IPS-20b (cell line): ENCODE measurements at regions not wholly inside any gene's neighbourhood (a gene's known extent, or its start where the extent isn't known, plus 50 kb on each side); places are given as distances from the start of the nearest gene placed in this dataset.

Experiments used
- H3K27ac ChIP-seq: one replicate; pipeline ENCODE4 v1.5.1; 2013; ENCODE audit warnings: low read length
- H3K27me3 ChIP-seq: 2 replicates; pipeline ENCODE4 v1.6.1; 2013; ENCODE audit warnings: mild to moderate bottlenecking, low read length, inconsistent platforms; ENCODE audit not compliant: insufficient read depth
- H3K36me3 ChIP-seq: 2 replicates; pipeline ENCODE4 v1.6.1; 2013; ENCODE audit warnings: low read depth, mild to moderate bottlenecking, inconsistent platforms, low read length, moderate library complexity; ENCODE audit not compliant: insufficient read depth
- H3K4me1 ChIP-seq: 2 replicates; pipeline ENCODE4 v1.6.1; 2013; ENCODE audit warnings: mild to moderate bottlenecking, control low read depth, inconsistent platforms, low read length, moderate library complexity; ENCODE audit not compliant: insufficient read depth
- H3K4me3 ChIP-seq: 2 replicates; pipeline ENCODE4 v1.5.1; 2013; ENCODE audit warnings: mild to moderate bottlenecking, low read length, inconsistent platforms
- H3K9ac ChIP-seq: 2 replicates; pipeline ENCODE4 v1.6.1; 2013; ENCODE audit warnings: low read depth, mild to moderate bottlenecking, inconsistent platforms, low read length, moderate library complexity
- H3K9me3 ChIP-seq: 2 replicates; pipeline ENCODE4 v1.6.1; 2013; ENCODE audit warnings: mild to moderate bottlenecking, low read depth, low read length, inconsistent platforms; ENCODE audit not compliant: insufficient read depth

DNA sequence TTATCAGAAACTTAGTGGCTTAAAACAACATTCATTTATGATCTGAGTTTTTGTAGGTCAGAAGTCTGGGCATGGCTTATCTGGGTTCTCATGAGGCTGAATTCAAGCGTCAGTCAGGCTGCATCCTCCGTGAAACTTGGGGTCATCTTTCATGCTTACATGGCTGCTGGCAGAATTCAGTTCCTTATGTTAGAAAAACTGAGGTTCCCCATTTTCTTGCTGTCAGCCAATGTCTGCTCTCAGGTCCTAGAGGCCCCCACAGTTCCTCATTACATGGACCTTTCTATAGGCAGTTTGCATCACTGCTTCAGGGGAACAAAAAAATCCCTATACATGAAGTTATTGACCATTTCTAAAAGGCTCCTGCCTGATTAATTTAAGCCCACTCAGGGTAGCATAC is 83.8 kb upstream of the NMUR2 start:
- Histone ChIP-seq H3K27ac (no peak overlapping the region), H3K36me3 (no peaks in the 10 kb centered on the region), H3K9me3 (no peaks in the 10 kb centered on the region), H3K4me1 (no peaks in the 10 kb centered on the region), H3K9ac (no peak overlapping the region), H3K27me3 (no peaks in the 10 kb centered on the region), H3K4me3 (no peak overlapping the region)

DNA sequence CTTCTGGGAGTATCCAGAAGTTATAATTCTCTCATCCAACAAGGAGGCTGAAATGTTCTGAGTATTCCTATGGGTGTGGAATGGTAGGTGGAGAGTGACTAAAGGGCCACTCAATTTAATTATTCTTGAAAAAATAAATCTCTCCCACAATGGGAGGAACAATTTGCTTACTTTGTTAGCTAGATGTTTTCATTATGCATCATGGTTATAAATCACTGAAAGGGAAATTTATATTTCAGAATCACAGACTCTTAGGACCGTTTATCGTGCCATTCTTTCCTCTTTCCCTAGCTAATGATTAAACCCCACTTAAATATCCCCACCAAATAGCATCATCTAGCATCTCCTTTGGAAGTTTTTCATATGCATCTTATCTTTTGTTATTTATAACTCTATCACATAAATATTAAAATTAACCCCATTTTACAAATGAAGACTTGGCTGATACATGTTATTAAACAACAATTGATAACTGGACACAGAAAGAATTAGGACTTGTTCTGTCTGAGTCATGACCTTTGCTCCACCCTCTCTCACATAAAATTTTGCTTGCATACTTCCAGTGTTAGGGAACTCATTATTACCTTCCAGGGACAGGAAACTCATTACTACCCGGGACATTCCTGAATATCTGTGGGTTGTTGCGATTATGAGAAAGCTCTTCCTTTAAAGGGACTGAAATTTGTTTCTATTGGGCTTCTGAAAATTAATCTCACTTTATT is 94.9 kb upstream of the NMUR2 start:
- H3K4me3 ChIP-seq = no peak overlapping the region
- H3K27me3 ChIP-seq = no peaks in the 10 kb centered on the region
- no peaks in the 10 kb centered on the region for H3K9me3 ChIP-seq
- H3K36me3 ChIP-seq = no peaks in the 10 kb centered on the region
- H3K9ac ChIP-seq = no peak overlapping the region
- no peak overlapping the region for H3K27ac ChIP-seq
- no peaks in the 10 kb centered on the region for H3K4me1 ChIP-seq

DNA sequence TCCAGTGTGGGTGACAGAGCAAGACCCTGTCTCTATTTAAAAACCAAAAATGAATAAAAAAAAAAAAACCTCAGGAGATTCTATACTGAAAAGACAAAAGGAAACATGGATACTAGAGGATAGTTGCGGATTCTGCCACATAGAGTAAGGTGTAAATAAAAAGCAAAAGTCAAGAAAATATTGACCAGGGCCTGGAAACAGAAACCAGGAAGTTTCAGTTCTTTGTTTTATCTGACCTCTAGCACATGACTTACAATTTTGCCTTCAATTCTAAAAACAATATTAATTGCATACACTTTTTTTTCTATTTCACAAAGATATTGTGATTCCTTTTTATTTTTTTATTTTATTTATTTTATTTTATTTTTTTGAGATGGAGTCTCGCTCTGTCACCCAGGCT is 96.2 kb upstream of the NMUR2 start:
- no peak overlapping the region for H3K9ac ChIP-seq
- H3K9me3 ChIP-seq = no peaks in the 10 kb centered on the region

DNA sequence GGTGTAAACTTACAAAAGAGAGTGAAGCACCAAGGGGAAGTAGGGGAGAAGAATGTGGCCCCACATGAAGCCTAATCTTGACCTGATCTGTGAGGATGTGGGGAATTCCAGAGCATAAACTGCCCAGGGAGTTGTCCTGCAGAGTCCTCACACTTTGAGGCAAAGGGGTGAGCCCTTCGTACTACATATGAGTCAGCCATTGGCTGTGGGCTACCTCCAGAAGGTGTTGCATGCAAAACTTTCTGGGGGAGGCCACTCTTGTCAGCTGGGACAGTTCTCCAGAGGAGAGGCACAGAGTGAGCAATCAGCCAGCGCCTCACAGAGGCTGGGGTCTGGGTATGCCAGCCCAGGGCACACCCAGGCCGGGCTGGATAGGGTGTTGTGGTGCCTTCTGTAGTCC is 98.1 kb upstream of the NMUR2 start:
- no peaks in the 10 kb centered on the region for H3K4me1 ChIP-seq
- H3K27ac ChIP-seq = no peak overlapping the region

More for the DNA sequence above, 96.2 kb upstream of the NMUR2 start:
- no peaks in the 10 kb centered on the region for H3K4me1 ChIP-seq
- H3K27ac ChIP-seq = no peak overlapping the region
- H3K36me3 ChIP-seq = no peaks in the 10 kb centered on the region
- no peak overlapping the region for H3K4me3 ChIP-seq
- H3K27me3 ChIP-seq = no peaks in the 10 kb centered on the region

DNA sequence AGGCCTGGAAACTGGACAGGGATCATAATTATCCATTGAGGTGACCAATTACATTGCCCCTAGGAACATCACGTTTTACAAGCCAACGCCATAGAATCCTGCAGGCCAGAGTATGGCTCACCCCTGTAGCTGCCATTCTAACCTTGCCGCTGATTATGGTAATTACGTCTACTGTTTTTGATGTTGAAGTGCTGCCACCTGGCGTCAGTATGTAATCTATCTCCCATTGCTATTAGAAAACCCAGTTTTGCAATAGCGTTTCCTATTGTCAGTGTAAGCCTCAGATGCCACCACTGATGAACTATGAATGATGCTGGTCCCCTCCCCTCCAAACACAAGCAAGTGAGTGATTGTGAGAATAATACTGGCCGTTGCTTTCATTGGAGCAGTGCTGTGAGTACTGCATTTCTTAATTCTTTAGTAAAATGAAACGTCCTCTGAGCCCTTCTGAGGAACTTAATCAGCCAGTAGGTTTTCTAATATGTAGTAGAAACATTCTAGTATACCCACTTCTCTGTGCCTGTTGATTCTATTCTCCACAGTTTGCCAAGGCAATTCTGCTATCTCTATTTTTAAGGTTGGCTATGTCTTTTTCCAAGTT is 100.5 kb upstream of the NMUR2 start:
- Histone ChIP-seq H3K27ac (no peak overlapping the region), H3K9me3 (no peaks in the 10 kb centered on the region), H3K27me3 (peaks cover 11% of the 10 kb centered on the region; the same call in 1 of the 2 replicates), H3K9ac (no peak overlapping the region), H3K4me1 (no peaks in the 10 kb centered on the region), H3K4me3 (no peak overlapping the region), H3K36me3 (no peaks in the 10 kb centered on the region)

More for the DNA sequence above, 98.1 kb upstream of the NMUR2 start:
- Histone ChIP-seq H3K9ac (no peak overlapping the region), H3K4me3 (no peak overlapping the region), H3K36me3 (no peaks in the 10 kb centered on the region), H3K27me3 (no peaks in the 10 kb centered on the region), H3K9me3 (no peaks in the 10 kb centered on the region)

DNA sequence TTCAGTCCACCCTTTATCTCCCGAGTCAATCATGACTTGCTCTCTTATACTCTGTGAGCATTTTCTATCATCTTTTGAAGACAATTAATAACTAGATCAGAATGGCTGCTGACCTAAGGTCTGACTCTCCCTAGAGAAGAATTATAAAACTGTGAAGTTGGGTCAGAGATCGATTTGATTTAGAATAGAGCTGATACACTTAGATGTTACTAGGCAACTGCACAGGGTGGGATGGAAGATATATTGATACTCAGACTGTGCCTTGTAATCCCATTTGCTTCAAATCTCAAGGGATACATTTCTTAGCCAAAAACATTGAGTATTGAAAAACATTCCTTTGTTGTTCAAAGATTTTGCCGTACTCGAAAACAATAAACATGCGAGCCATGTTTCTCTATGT is 106.0 kb upstream of the NMUR2 start:
- peaks cover 11% of the 10 kb centered on the region; the same call in 1 of the 2 replicates for H3K27me3 ChIP-seq
- no peaks in the 10 kb centered on the region for H3K9me3 ChIP-seq
- no peak overlapping the region for H3K27ac ChIP-seq
- no peak overlapping the region for H3K4me3 ChIP-seq
- no peaks in the 10 kb centered on the region for H3K36me3 ChIP-seq
- peaks cover 10% of the 10 kb centered on the region; the same call in 1 of the 2 replicates for H3K4me1 ChIP-seq
- H3K9ac ChIP-seq = no peak overlapping the region

DNA sequence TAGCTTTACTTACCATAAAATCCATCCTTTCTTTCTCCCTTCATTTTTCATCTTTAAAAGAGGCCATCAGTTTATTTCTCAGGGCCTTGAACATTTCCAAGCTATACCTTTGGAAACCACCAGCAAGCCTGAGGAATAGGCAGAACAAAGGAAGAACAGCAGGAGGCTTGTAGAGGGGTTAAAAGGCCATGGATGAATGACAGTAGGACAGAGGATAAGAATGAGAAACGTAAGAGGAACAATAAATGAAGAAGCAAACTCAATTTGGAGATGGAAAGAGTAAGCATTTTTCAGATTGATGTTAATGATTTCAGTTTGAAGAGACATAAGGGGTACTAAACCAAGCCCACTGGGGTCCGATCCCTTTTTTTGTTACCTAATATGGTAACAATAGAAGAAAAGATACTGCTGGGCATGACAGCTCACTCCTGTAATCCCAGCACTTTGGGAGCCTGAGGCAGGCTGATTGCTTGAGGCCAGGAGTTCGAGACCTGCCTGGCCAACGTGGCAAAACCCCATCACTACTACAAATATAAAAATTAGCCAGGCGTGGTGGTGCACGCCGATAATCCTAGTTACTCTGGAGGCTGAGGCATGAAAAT is 106.6 kb upstream of the NMUR2 start:
- Histone ChIP-seq H3K9me3 (no peaks in the 10 kb centered on the region), H3K27ac (no peak overlapping the region), H3K27me3 (peaks cover 11% of the 10 kb centered on the region; the same call in 1 of the 2 replicates), H3K36me3 (no peaks in the 10 kb centered on the region), H3K4me1 (peaks cover 10% of the 10 kb centered on the region; the same call in 1 of the 2 replicates), H3K4me3 (no peak overlapping the region), H3K9ac (no peak overlapping the region)

DNA sequence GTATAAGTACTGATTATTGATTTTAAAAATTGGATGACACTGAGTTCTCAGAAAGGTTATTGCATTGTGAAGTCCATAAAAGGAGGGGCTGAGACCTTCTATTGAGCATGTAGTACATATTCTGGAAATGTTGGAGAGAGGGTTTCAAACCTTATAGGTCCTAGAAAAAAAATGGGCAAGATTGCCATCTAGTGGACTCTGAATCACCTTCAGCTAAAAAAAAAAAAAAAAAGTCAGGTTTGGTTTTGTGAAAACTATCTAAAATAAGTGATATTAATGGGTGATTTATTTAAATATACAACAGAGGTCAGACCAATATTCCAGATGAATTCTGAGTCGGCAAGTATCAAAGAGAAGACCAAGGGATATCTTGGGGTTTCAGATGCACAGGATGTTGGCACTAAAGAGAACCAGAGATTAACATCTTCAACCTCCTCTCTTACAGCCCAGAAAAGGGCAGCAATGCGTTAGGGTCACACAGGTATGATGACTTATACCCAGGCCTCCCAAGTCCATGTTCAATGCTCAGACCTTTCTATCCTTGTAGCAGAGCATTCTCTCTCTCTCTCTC is 109.8 kb upstream of the NMUR2 start:
- no peaks in the 10 kb centered on the region for H3K9me3 ChIP-seq
- H3K9ac ChIP-seq = no peak overlapping the region
- no peak overlapping the region for H3K27ac ChIP-seq

DNA sequence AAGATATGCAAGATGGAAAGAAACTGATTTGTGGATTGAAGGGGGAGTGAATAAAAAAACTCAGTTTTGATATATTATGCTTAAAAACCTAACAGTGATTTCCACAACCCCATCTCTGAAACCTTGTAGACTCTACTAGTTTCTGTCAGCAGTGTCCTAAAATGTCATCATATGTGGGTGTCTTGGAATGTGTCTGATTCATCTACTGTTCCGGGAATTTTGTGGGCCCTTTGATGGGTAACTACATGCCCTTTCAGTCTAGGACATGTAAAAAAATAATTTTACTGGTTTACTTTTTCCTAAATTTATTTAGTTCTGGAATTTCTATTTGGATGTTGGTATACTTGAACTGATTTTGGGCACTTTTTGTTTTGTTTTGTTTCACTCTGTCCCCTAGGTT is 118.9 kb upstream of the NMUR2 start:
- Histone ChIP-seq H3K4me3 (no peak overlapping the region), H3K9me3 (no peaks in the 10 kb centered on the region), H3K9ac (no peak overlapping the region), H3K4me1 (peaks cover under 1% of the 10 kb centered on the region; the same call in 1 of the 2 replicates), H3K27ac (no peak overlapping the region), H3K36me3 (no peaks in the 10 kb centered on the region), H3K27me3 (no peaks in the 10 kb centered on the region)

More for the DNA sequence above, 109.8 kb upstream of the NMUR2 start:
- Histone ChIP-seq H3K36me3 (no peaks in the 10 kb centered on the region), H3K4me1 (peaks cover 10% of the 10 kb centered on the region; the same call in 1 of the 2 replicates), H3K27me3 (peaks cover 3% of the 10 kb centered on the region; the same call in 1 of the 2 replicates), H3K4me3 (no peak overlapping the region)

DNA sequence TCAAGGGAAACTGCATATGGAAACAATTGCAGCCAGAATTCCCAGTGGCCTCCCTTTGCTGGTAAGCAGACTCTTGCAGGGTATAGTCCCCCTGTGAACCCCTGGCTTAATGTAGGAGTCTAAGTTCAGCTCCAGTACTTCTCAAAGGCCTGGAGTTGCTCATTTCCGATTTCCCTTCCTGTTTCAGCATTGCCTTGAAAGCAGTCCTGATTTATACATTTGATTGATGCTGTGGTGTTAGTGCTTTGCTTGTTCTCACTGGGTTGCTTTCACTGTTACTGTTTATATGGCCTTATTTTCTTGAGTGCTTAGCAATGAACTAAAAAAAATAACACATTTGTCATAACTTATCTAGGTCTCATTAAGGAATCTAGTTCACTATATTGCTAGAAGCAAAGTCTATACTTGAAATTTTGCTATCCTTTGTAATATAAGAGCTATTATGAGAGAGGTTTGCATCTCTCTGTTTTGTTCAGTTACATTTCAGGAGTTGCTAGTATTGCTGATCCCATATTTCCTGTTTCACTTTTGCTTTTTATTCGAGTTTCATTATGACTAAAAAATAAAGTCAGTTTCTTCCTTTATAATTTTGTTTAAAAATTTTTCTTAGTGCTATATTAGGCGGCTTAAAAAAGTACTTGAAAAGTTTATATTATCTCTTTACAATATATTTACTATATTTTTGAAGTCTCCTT is 122.4 kb upstream of the NMUR2 start:
- no peak overlapping the region for H3K4me3 ChIP-seq
- peaks cover 13% of the 10 kb centered on the region; the same call in 1 of the 2 replicates for H3K4me1 ChIP-seq
- no peaks in the 10 kb centered on the region for H3K27me3 ChIP-seq
- no peaks in the 10 kb centered on the region for H3K9me3 ChIP-seq
- no peak overlapping the region for H3K27ac ChIP-seq
- H3K36me3 ChIP-seq = no peaks in the 10 kb centered on the region
- H3K9ac ChIP-seq = no peak overlapping the region

DNA sequence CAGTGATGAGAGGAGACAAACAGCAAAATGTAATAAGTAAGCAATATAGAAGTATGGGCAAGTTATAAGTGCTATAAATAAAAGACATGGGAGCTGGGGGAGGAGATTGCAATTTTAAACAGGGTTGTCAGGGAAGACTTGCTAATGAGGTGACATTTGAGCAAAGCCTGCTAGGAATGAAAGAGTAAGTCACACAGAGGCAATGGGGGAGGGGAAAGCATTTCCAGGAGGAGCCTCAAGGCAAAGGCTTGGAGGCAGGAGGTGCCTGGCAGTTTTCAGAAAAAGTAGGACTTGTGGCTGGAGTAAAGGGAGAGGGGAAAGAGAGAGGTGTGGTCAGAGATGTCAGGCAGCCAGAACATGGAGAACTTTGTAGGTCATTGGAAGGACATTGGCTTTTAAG is 124.4 kb upstream of the NMUR2 start:
- no peak overlapping the region for H3K9ac ChIP-seq
- H3K36me3 ChIP-seq = no peaks in the 10 kb centered on the region
- no peaks in the 10 kb centered on the region for H3K9me3 ChIP-seq
- no peak overlapping the region for H3K27ac ChIP-seq
- no peaks in the 10 kb centered on the region for H3K27me3 ChIP-seq
- H3K4me1 ChIP-seq = peaks cover 13% of the 10 kb centered on the region; the same call in 1 of the 2 replicates
- no peak overlapping the region for H3K4me3 ChIP-seq
